Fibroblast of skin of right biceps (primary cell): ENCODE measurements at regions not wholly inside any gene's neighbourhood (a gene's known extent, or its start where the extent isn't known, plus 50 kb on each side); places are given as distances from the start of the nearest gene placed in this dataset.
"Not testable (repeated sequence)": the region's sequence is repeated elsewhere in the genome, so short reads cannot be mapped to it uniquely, and the experiment has no call there.

Experiments used
- DNase-seq: peaks from one replicate; pipeline ENCODE4 v3.0.0-alpha.2; 2013

DNA sequence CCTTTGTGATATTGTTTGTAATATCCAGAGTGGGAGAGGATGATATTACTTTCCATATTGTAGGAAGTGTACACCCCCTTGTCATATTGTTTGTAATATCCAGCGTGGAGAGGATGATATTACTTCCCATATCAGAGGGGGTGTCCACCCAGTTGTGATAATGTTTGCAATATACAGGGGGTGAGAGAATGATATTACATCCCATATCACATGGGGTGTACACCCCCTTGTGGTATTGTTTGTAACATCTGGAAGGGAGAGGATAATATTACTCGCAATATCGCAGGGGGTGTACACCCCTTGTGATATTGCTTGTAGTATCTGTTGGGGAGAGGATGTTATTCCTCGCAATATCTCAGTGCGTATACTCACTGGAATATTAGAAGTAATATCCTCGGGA, 61.5 kb downstream of the PRSS23 start:
- DNase-seq: no peak

DNA sequence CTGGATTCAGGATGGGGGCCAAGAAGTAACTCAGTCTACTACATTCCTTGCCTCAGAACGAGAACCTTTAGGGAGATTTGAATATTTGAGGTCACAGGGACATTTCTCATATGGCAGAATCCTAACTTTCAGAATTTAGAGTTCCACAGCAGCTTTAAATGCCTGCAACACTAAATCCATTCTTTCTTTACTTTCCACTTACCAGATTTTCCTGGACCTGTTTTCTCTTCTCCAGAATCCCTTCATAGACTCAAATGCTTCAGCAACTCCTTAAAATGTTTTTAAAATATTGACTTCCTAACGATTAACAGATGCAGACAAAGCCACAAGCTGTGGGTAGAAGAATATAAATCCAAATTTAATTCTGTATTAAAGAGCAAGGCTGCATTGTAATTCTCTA, 63.1 kb downstream of the PRSS23 start:
- DNase-seq: no peak

DNA sequence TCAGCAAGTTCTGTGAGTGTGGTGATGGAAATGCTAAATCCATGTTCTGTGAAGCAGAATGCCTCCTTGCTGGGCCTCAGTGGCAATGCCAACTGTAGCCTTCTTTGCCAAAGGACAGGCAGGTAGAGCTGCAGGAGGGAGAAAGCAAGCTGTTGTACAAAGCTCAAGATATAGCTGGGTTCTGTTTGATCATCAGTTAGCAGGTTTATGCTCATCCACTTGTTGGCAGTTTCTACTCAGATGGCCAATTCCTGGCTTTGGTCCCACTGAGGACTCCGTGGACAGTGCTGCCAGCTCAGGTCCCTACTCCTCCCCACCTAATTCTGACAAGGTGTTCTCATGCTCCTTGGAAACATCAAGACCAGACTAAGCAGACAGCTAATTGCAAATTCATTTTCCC, 65.1 kb downstream of the PRSS23 start:
- no peak for DNase-seq

DNA sequence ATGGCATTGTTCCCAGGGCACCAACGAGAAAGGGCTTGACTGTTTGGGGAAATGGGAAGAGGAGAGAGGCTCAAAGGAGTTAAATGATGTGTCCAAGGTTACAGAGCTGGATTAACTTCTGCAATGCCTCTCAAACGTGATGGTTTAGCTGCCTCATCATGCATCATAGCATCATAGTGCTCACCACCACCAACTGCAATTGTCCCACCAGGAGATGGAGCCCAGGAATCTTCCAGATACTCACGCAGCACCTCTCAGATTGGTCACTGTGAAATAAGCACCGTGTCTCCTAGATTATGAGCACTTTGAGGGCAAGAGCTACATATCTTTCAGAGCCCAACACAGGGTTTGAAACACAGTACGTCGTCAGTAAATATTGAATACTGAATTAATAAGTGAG, 69.2 kb downstream of the PRSS23 start:
- DNase-seq: peak; percentile 10

DNA sequence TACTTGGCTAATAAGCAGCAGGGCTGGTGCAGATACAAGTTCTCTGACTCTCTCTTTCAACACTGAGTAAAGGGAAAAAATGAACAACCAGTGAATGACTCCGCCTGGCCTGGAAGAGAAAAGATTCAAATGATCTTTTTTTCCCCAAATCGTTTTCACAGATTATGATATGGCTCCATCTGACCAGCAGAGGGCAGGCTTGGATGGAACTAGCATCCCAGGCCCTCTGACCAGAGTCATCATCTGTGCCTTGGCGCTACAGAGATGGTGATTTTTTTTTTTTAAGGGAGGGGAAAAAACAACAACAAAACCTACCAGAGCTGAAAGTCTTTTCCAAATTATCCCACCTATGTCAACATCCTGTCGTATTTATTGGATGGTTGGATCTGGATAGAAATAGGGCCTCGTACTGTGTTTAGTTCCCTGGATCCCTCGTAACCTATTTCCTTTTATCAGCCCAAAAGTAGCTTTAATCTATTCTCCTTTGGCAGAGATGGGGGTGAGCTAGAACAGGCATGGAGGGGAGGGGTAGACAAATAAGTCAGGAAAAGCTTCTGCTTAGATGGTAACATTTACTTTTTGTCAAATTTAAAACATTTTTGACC, 69.7 kb downstream of the PRSS23 start:
- peak; percentile 65 for DNase-seq

DNA sequence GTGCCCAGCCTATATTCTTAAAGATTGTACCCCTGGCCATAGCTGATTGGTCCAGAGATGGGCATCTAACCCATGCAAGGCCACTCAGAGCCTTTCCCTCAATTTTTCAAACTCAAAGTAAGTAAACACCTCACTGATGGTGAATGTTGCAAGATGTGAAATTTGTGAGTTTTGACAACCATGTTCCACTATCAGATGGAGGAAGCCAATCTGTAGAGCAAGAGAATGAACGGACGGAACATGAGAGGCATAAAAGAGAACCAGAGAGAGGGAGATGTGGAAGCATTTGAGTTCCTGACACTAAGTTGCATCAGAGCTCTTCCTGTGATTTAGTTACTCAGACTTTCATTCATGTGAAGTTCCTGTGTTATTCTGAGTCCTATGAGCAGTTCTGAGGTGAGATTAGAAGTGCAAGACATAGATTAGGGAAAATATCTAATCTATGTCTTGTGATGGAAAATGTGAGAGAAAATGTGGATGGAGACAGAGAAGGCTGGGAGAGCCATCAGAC, 73.3 kb downstream of the PRSS23 start:
- DNase-seq: peak; percentile 6

DNA sequence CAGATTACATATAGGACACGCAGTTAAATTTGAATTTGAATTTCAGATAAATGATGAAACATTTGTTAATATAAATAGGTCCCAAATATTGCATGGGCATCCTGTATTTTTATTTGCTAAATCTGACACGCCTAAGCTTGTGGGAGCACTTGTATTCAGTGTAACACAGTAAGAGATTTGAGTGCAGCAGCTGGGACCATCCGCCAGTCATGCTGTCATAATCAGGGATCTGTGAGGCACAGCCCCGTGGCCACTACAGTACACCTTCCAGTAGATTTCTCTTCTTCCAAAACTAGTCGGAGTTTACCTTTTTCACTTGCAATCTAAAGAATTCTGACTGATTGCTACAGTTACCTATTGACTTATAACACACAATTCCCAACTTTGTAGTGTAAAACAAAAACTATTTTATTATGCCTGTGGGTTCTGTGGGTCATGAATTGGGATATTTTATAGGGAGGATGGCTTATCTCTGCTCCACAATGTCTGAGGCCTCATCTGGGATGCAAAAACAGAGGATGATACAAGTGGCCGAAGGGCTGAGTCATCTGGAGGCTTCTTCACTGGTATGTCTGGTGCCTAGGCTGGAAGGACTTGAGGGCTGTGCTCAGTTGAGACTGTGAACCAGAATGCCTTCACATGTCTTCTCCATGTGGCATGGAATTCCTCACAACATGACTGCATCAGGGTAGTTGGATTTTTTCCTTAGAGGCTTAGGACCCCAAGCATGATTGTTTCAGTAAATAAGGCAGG, 74.1 kb downstream of the PRSS23 start:
- peak; percentile 42 for DNase-seq

DNA sequence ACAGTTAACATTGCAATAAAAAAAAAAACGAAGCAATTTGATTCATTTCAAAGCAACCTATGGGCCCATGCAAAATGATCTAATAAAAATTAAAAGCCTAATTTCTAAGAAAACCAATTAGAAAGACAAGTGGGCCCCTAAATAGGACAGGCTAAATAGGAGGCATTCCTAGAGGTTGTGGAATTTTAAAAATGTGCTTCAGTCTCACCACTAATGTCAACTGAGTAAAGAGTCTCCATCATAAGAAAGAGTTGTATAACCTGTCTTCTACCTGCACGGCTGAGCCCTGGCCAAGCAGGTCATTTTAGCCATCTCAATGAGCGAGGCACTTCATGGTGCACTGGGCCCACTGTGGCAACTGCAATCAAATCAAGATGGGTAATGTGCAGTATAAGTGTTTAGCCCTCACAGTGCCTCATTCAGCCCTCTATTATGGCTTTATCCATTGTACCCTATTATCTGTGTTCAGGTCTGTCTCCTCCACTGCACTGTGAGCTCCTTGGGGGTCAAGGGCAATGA, 76.4 kb downstream of the PRSS23 start:
- DNase-seq: no peak

DNA sequence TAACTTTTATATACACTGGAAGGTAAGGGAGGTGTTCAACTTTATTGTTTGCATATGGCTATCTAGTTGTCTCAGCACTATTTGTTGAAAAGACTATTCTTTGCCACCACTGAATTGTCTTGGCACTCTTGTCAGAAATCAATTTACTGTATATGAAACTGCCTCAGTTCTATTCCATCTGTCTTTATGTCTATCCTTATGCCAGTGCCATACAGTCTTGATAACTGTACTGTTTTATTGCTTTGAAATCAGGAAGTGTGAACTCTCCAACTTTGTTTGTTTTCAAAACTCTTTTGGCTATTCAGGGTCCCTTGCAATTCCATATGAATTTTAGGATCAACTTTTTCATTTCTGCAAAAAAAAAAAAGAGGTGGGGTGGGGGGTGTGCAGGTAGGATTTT, 77.2 kb downstream of the PRSS23 start:
- no peak for DNase-seq

DNA sequence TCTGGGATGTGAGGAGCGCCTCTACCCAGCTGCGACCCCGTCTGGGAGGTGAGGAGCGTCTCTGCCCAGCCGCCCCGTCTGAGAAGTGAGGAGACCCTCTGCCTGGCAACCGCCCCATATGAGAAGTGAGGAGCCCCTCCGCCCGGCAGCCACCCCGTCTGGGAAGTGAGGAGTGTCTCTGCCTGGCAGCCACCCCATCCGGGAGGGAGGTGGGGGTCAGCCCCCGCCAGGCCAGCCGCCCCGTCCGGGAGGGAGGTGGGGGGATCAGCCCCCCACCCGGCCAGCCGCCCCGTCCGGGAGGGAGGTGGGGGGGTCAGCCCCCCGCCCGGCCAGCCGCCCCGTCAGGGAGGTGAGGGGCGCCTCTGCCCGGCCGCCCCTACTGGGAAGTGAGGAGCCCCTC, 76.0 kb downstream of the FZD4 start:
- not testable (repeated sequence) for DNase-seq

DNA sequence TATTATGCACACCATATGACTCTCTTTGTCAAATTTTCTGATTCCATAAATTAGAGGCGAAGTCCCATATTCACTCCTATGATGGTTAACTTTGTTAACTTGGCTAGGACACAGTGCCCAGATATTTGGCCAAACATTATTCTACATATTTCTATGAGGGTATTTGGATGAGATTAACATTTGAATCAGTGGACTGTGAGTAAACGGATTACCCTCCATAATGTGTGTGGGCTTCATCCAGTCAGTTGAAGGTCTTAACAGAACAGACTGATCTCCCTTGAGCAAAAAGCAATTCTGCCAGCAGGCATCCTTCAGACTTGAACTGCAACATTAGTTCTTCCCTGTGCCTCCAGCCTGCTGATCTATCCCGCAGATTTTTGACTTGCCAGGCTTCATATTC, 69.9 kb downstream of the FZD4 start:
- no peak for DNase-seq

DNA sequence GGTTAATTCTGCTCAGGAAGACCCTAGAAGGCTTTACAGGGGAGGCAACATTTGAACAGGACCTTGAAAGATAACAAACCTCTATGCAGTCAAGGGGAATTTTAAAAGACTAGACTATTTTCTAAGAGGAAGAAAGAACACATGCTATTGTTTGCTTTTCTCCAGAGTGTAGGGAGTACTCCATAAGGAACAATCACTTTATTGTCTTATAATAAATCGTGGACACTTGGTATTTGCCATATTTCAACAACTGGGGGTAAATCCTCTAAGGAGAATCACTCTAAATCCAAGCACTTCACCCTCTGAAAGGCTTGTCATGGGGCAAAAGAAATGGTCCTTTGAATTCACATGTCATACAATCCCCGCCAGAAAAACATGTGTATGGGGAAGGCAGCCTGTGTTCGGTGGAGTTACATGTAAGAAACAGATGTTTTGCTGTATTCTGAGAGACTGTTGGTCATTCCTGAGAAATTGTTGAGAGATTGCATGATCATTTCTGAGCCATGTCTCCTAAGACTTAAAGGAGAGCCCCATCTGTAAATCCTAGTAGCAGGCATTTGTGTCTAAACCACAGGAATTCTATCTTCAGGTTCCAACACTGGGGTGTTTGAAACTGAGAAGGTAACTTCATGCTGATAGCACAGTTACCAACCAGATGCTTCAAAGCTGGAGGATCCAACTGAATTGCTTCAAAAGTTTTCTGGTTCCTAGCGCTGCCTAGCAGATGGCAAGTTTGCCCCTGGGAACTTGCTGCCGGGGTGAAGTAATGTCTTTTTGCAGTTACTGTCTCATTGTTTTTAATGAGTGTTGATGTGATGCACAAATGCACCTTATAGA, 66.8 kb downstream of the FZD4 start:
- DNase-seq: peak; percentile 85

DNA sequence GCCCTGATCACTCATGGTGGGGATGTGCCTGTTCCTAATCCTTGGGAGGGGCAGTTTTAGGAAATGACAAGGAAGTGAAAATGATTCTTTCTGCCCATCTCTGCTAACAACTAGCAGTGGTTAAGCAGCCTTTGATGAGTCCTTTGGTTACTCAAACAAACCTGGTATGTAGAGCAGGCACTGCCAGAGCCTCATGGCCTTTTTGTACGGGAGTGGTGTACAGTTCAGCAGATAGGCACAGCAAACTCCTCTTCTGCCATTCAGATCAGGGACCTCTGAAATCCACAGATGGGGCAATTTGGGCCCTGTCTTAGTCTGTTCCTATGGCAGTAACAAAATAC, 66.2 kb downstream of the FZD4 start:
- no peak for DNase-seq

DNA sequence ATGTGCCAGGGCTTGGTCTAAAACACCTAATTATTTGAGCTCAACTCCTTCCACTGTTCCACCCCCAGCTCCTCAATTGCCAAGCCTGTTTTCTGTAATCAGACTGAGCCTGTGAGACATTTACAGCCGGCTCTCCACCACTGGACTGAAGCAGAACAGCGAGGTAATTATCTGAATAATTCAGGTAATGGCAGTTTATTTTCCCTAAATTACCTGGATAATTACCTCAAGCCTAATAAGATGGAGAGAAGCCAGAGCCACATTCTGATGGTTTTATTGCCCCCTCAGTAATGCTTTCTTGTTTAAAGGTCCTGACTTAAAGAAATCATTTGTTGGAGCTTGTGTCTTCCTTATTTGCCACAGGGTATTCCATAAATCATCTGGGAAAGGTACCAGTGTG, 64.2 kb downstream of the FZD4 start:
- DNase-seq: no peak

DNA sequence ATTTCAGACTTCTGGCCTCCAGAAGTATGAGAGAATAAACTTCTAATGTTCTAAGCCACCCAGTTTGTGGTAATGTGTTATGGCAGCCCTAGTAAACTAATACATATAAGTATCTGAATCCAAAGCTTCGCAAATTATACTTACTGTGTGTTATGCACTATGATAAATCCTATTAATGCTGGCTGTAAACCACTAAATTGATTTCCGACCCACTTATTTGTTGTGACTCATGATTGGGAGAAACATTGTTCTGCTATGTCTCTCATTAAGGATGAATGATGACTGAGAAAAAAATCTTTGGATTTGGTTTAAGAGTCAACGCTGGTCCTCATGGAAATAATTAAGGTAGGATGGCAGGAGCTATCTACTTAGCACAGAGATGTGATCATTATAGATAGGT, 62.0 kb downstream of the FZD4 start:
- no peak for DNase-seq
